ENCODE measurements at regions not wholly inside any gene's neighbourhood (a gene's known extent, or its start where the extent isn't known, plus 50 kb on each side); places are given as distances from the start of the nearest gene placed in this dataset.

- TF ChIP-seq CTCF (IDR thresholded peaks at IDR 0.05; ENCODE audit: insufficient read depth, low read length, missing control alignments), result no peak
- H3K4me3 ChIP-seq (ENCODE audit: low read depth, low read length), result no peak overlapping the region
- ChIA-PET CTCF (no interaction called here), POLR2A (no interaction called here)
- no peak for DNase-seq (ENCODE audit: low read depth, low spot score)
These were observed 525.5 kb downstream of the NR2F1-AS1 start for GRCh38 chr5:93055561-93055960.

- CTCF ChIA-PET, result interaction anchor here (0.6 kb wide), 1 partner anchor 8 kb away, joined by 3 read pairs; no protein-coding TSS in a partner anchor
- H3K4me3 ChIP-seq (ENCODE audit: low read depth, low read length), result no peak overlapping the region
- TF ChIP-seq CTCF (IDR thresholded peaks at IDR 0.05; ENCODE audit: insufficient read depth, low read length, missing control alignments), result no peak
- POLR2A ChIA-PET, result no interaction called here
- DNase-seq (ENCODE audit: low read depth, low spot score), result no peak
These were observed 526.4 kb downstream of the NR2F1-AS1 start for GRCh38 chr5:93054424-93055163.

GRCh38 chr5:93053825-93054224, 527.2 kb downstream of the NR2F1-AS1 start:
- CTCF ChIA-PET, result interaction anchor here (0.6 kb wide), 1 partner anchor 9 kb away, joined by 3 read pairs; no protein-coding TSS in a partner anchor
- H3K4me3 ChIP-seq (ENCODE audit: low read depth, low read length), result no peak overlapping the region
- no peak for TF ChIP-seq CTCF (IDR thresholded peaks at IDR 0.05; ENCODE audit: insufficient read depth, low read length, missing control alignments)
- POLR2A ChIA-PET, result no interaction called here
- no peak for DNase-seq (ENCODE audit: low read depth, low spot score)

GRCh38 chr5:93048858-93049257, 532.2 kb downstream of the NR2F1-AS1 start:
- DNase-seq (ENCODE audit: low read depth, low spot score), result no peak
- ChIA-PET CTCF (no interaction called here), POLR2A (no interaction called here)
- TF ChIP-seq CTCF (IDR thresholded peaks at IDR 0.05; ENCODE audit: insufficient read depth, low read length, missing control alignments), result no peak
- H3K4me3 ChIP-seq (ENCODE audit: low read depth, low read length), result no peak overlapping the region

GRCh38 chr5:93044859-93045666, 536.0 kb downstream of the NR2F1-AS1 start:
- POLR2A ChIA-PET, result no interaction called here
- CTCF ChIA-PET, result interaction anchor here (1.1 kb wide), 1 partner anchor 136 kb away, joined by 3 read pairs; no protein-coding TSS in a partner anchor
- no peak for DNase-seq (ENCODE audit: low read depth, low spot score)
- no peak for TF ChIP-seq CTCF (IDR thresholded peaks at IDR 0.05; ENCODE audit: insufficient read depth, low read length, missing control alignments)
- H3K4me3 ChIP-seq (ENCODE audit: low read depth, low read length), result no peak overlapping the region

- H3K4me3 ChIP-seq (ENCODE audit: low read depth, low read length), result no peak overlapping the region
- TF ChIP-seq CTCF (IDR thresholded peaks at IDR 0.05; ENCODE audit: insufficient read depth, low read length, missing control alignments), result no peak
- DNase-seq (ENCODE audit: low read depth, low spot score), result no peak
- POLR2A ChIA-PET, result no interaction called here
- CTCF ChIA-PET, result no interaction called here
These were observed 541.1 kb downstream of the NR2F1-AS1 start for GRCh38 chr5:93039888-93040287.

Measured in AG04449 (cell line).